HEK293 (cell line): ENCODE measurements at regions not wholly inside any gene's neighbourhood (a gene's known extent, or its start where the extent isn't known, plus 50 kb on each side); places are given as distances from the start of the nearest gene placed in this dataset.

Experiments
- CTCF ChIA-PET: fragments of 350-600 bp; formaldehyde crosslinking; extraction: SDS; loops from one replicate; lab custom pipeline; 2021; ENCODE audit warnings: antibody characterized with exemption; lab: Yijun Ruan, JAX
- POLR2A ChIA-PET: fragments of 300-600 bp; formaldehyde crosslinking; extraction: SDS; loops from one replicate; lab custom pipeline; 2020; ENCODE audit warnings: antibody characterized with exemption, inconsistent platforms; lab: Yijun Ruan, JAX
- H3K27ac ChIP-seq: fragments of 200-500 bp; sonication (Bioruptor generic); 2 replicates; pipeline ENCODE4 v1.5.1; 2014; ENCODE audit warnings: low read depth, low read length, control low read depth, inconsistent platforms; ENCODE audit errors: extremely low read depth
- H3K36me3 ChIP-seq, 2 experiments: fragments of 200-500 bp in 1 of 2; sonication (Bioruptor generic) in 1 of 2; 1 replicate in 1 of 2; 2 replicates in 1 of 2; pipeline ENCODE4 v1.5.1; 2014 to 2017; ENCODE audit warnings: inconsistent platforms in 2 of 2, low read length in 2 of 2; ENCODE audit not compliant: control insufficient read depth in 2 of 2, insufficient read depth in 1 of 2
- H3K4me1 ChIP-seq: fragments of 200-500 bp; sonication (Bioruptor generic); 2 replicates; pipeline ENCODE4 v1.5.1; 2014; ENCODE audit warnings: mild to moderate bottlenecking, low read length, inconsistent platforms; ENCODE audit not compliant: control insufficient read depth, insufficient read depth
- H3K4me3 ChIP-seq: 2 replicates; pipeline ENCODE4 v1.5.1; 2011; ENCODE audit warnings: low read depth, mild to moderate bottlenecking, control low read depth, low read length, moderate library complexity
- H3K9me3 ChIP-seq: fragments of 200-500 bp; sonication (Bioruptor generic); 2 replicates; pipeline ENCODE4 v1.5.1; 2014; ENCODE audit warnings: low read depth, low read length, inconsistent platforms; ENCODE audit not compliant: control insufficient read depth, insufficient read depth
- EGR2 ChIP-seq: fragments of 450-650 bp; formaldehyde crosslinking; IDR thresholded peaks from 2 replicates; pipeline ENCODE4 v1.5.1; 2016; ENCODE audit warnings: low read depth, missing biosample characterization, missing genetic modification characterization
- PRDM2 ChIP-seq: fragments of 450-650 bp; formaldehyde crosslinking; IDR thresholded peaks from 2 replicates; pipeline ENCODE4 v1.5.1; 2016; ENCODE audit warnings: missing biosample characterization, missing genetic modification characterization, borderline replicate concordance
- TSHZ1 ChIP-seq: fragments of 450-650 bp; formaldehyde crosslinking; IDR thresholded peaks from 2 replicates; pipeline ENCODE4 v1.5.1; 2016; ENCODE audit warnings: missing biosample characterization, missing genetic modification characterization, borderline replicate concordance
- ZBTB8A ChIP-seq: fragments of 450-650 bp; formaldehyde crosslinking; IDR thresholded peaks from 2 replicates; pipeline ENCODE4 v1.5.1; 2016; ENCODE audit warnings: missing biosample characterization, missing genetic modification characterization
- ZNF10 ChIP-seq: fragments of 450-650 bp; formaldehyde crosslinking; IDR thresholded peaks from 2 replicates; pipeline ENCODE4 v1.5.1; 2017; ENCODE audit warnings: missing biosample characterization, missing genetic modification characterization
- ZNF169 ChIP-seq: fragments of 450-650 bp; formaldehyde crosslinking; IDR thresholded peaks from 2 replicates; pipeline ENCODE4 v1.5.1; 2016; ENCODE audit warnings: missing biosample characterization, missing genetic modification characterization
- ZNF248 ChIP-seq: fragments of 450-650 bp; formaldehyde crosslinking; IDR thresholded peaks from 2 replicates; pipeline ENCODE4 v1.5.1; 2017; ENCODE audit warnings: missing biosample characterization, missing genetic modification characterization
- ZNF26 ChIP-seq: fragments of 450-650 bp; formaldehyde crosslinking; IDR thresholded peaks from 2 replicates; pipeline ENCODE4 v1.5.1; 2016; ENCODE audit warnings: missing biosample characterization, missing genetic modification characterization
- ZNF274 ChIP-seq, 2 experiments: fragments of 200-500 bp in 1 of 2; fragments of 450-650 bp in 1 of 2; sonication (Bioruptor generic) in 1 of 2; formaldehyde crosslinking in 1 of 2; IDR thresholded peaks; 2 replicates each; pipeline versions ENCODE4 v1.5.1 to v1.6.1; 2014 to 2016; ENCODE audit warnings: borderline replicate concordance in 1 of 2, inconsistent platforms in 1 of 2, low read length in 1 of 2, missing biosample characterization in 1 of 2, missing genetic modification characterization in 1 of 2
- ZNF311 ChIP-seq: fragments of 450-650 bp; formaldehyde crosslinking; IDR thresholded peaks from 2 replicates; pipeline ENCODE4 v1.5.1; 2017; ENCODE audit warnings: missing biosample characterization, missing genetic modification characterization, borderline replicate concordance
- ZNF37A ChIP-seq: fragments of 450-650 bp; IDR thresholded peaks from 2 replicates; pipeline ENCODE4 v1.5.1; 2018; ENCODE audit warnings: missing biosample characterization, missing genetic modification characterization
- ZNF416 ChIP-seq: fragments of 450-650 bp; formaldehyde crosslinking; IDR thresholded peaks from 2 replicates; pipeline ENCODE4 v1.5.1; 2016; ENCODE audit warnings: missing biosample characterization, missing genetic modification characterization
- ZNF510 ChIP-seq: fragments of 450-650 bp; formaldehyde crosslinking; IDR thresholded peaks from 2 replicates; pipeline ENCODE4 v1.5.1; 2018; ENCODE audit warnings: mild to moderate bottlenecking, missing genetic modification characterization, missing biosample characterization; ENCODE audit not compliant: insufficient replicate concordance
- ZNF530 ChIP-seq: fragments of 450-650 bp; formaldehyde crosslinking; IDR thresholded peaks from 2 replicates; pipeline ENCODE4 v1.5.1; 2016; ENCODE audit warnings: low read depth, missing biosample characterization, missing genetic modification characterization
- ZNF544 ChIP-seq: fragments of 450-650 bp; formaldehyde crosslinking; IDR thresholded peaks from 2 replicates; pipeline ENCODE4 v1.5.0; 2017; ENCODE audit warnings: missing biosample characterization, missing genetic modification characterization
- ZNF596 ChIP-seq: fragments of 450-650 bp; IDR thresholded peaks from 2 replicates; pipeline ENCODE4 v1.5.0; 2018; ENCODE audit warnings: missing biosample characterization, mild to moderate bottlenecking, missing genetic modification characterization, moderate library complexity
- ZNF830 ChIP-seq: fragments of 450-650 bp; IDR thresholded peaks from 2 replicates; pipeline ENCODE4 v1.5.0; 2018; ENCODE audit warnings: missing biosample characterization, missing genetic modification characterization, low read depth, mild to moderate bottlenecking, moderate library complexity
- TF ChIP-seq, protein P1 (sequence below): fragments of 450-650 bp; formaldehyde crosslinking; IDR thresholded peaks from 2 replicates; pipeline ENCODE4; 2016; ENCODE audit warnings: missing biosample characterization, missing genetic modification characterization
- TF ChIP-seq, protein P2 (sequence below): fragments of 450-650 bp; IDR thresholded peaks from 2 replicates; pipeline ENCODE4 v1.5.1; 2018; ENCODE audit warnings: missing biosample characterization, mild to moderate bottlenecking, missing genetic modification characterization
- TF ChIP-seq, protein P3 (sequence below): fragments of 450-650 bp; formaldehyde crosslinking; IDR thresholded peaks from 2 replicates; pipeline ENCODE4 v1.5.1; 2016; ENCODE audit warnings: missing biosample characterization, missing genetic modification characterization

DNA sequence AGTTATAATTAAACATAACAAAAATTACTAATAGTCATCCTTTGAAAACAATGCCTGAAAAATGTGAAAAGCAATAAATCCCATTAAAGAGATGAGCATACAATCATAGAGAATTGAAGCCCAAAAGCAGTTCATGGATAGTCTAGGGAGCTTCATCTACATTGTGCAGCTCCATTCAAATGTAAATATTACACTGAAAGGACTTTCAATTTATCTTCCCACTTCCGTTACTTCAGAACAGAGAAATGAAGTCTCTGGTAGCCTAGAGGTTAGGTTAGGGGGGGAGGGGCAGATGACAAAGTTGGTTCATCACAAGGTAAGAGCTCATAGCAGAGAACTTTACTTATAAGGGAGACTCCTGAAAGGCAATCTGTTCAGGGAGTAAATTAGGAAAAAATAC lies 126.6 kb upstream of the RGPD4 start:
- H3K4me3 ChIP-seq, result no peak overlapping the region
- TF ChIP-seq ZNF596 (tag by site-specific recombination) (no peak), ZNF10 (tag by site-specific recombination) (no peak), ZNF311 (tag by site-specific recombination) (no peak), EGR2 (tag by site-specific recombination) (no peak), ZNF416 (tag by site-specific recombination) (no peak), ZNF830 (tag by site-specific recombination) (no peak), ZNF274 (IDR thresholded peaks at IDR 0.05; ENCODE audit: low read length) (no peak), ZNF274 (tag by site-specific recombination; IDR thresholded peaks at IDR 0.05; ENCODE audit: borderline replicate concordance) (no peak), ZNF26 (tag by site-specific recombination) (no peak), ZNF510 (no peak), TSHZ1 (no peak), ZNF248 (tag by site-specific recombination) (no peak), ZNF544 (tag by site-specific recombination) (no peak), ZNF37A (tag by site-specific recombination) (no peak), ZBTB8A (no peak), ZNF169 (tag by site-specific recombination) (no peak), ZNF530 (no peak), PRDM2 (no peak)
- TF ChIP-seq, protein P1, sequence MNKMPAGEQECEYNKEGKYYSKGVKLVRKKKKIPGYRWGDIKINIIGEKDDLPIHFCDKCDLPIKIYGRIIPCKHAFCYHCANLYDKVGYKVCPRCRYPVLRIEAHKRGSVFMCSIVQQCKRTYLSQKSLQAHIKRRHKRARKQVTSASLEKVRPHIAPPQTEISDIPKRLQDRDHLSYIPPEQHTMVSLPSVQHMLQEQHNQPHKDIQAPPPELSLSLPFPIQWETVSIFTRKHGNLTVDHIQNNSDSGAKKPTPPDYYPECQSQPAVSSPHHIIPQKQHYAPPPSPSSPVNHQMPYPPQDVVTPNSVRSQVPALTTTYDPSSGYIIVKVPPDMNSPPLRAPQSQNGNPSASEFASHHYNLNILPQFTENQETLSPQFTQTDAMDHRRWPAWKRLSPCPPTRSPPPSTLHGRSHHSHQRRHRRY (tag by site-specific recombination), result no peak
- TF ChIP-seq, protein P2, sequence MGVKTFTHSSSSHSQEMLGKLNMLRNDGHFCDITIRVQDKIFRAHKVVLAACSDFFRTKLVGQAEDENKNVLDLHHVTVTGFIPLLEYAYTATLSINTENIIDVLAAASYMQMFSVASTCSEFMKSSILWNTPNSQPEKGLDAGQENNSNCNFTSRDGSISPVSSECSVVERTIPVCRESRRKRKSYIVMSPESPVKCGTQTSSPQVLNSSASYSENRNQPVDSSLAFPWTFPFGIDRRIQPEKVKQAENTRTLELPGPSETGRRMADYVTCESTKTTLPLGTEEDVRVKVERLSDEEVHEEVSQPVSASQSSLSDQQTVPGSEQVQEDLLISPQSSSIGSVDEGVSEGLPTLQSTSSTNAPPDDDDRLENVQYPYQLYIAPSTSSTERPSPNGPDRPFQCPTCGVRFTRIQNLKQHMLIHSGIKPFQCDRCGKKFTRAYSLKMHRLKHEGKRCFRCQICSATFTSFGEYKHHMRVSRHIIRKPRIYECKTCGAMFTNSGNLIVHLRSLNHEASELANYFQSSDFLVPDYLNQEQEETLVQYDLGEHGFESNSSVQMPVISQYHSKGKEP (tag by site-specific recombination), result no peak
- TF ChIP-seq, protein P3, sequence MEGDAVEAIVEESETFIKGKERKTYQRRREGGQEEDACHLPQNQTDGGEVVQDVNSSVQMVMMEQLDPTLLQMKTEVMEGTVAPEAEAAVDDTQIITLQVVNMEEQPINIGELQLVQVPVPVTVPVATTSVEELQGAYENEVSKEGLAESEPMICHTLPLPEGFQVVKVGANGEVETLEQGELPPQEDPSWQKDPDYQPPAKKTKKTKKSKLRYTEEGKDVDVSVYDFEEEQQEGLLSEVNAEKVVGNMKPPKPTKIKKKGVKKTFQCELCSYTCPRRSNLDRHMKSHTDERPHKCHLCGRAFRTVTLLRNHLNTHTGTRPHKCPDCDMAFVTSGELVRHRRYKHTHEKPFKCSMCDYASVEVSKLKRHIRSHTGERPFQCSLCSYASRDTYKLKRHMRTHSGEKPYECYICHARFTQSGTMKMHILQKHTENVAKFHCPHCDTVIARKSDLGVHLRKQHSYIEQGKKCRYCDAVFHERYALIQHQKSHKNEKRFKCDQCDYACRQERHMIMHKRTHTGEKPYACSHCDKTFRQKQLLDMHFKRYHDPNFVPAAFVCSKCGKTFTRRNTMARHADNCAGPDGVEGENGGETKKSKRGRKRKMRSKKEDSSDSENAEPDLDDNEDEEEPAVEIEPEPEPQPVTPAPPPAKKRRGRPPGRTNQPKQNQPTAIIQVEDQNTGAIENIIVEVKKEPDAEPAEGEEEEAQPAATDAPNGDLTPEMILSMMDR (tag by site-specific recombination), result no peak
- H3K27ac ChIP-seq, result no peak overlapping the region
- no peaks in the 10 kb centered on the region for H3K36me3 ChIP-seq
- CTCF ChIA-PET, result interaction anchor here (0.6 to 0.7 kb wide), 2 partner anchors 29 to 831 kb away, joined by 3 to 4 read pairs; no protein-coding TSS in a partner anchor
- no peaks in the 10 kb centered on the region for H3K4me1 ChIP-seq
- POLR2A ChIA-PET, result no interaction called here
- H3K9me3 ChIP-seq, result no peaks in the 10 kb centered on the region
